Fibroblast of lung (primary cell): ENCODE measurements at regions not wholly inside any gene's neighbourhood (a gene's known extent, or its start where the extent isn't known, plus 50 kb on each side); places are given as distances from the start of the nearest gene placed in this dataset.

Experiments
- EZH2 ChIP-seq: IDR thresholded peaks from 2 replicates; pipeline ENCODE4 v1.5.1; 2012; ENCODE audit warnings: low read length, control low read depth, mild to moderate bottlenecking; ENCODE audit errors: missing control alignments
- TF ChIP-seq, protein P1 (sequence below), 2 donors: IDR thresholded peaks in 1 of 2; conservative IDR thresholded peaks in 1 of 2; 1 replicate in 1 of 2; 2 replicates in 1 of 2; pipeline ENCODE4 v1.5.1; 2011 to 2012; ENCODE audit warnings: low read length in 2 of 2, control low read depth in 1 of 2, inconsistent platforms in 1 of 2, low read depth in 1 of 2, mild to moderate bottlenecking in 1 of 2

DNA sequence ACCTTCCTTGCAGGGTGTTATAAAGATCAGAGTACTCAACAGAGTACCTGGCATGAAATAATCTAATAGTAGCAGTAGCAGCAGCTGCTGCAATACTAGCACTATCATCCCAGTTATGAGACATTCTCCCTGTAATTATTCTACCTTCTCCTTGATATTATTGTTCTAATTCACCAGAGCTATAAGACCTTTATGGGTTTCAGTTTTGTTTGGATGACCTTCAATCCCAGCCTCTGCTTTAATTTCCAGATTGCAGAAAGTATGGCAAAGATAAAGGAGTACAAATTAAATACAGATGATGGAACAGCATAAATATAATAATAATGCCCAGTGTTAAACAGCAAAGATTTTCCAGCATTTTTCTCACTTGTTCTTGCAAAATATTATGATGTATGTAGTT lies 150.5 kb upstream of the MYLIP start:
- TF ChIP-seq, protein P1, sequence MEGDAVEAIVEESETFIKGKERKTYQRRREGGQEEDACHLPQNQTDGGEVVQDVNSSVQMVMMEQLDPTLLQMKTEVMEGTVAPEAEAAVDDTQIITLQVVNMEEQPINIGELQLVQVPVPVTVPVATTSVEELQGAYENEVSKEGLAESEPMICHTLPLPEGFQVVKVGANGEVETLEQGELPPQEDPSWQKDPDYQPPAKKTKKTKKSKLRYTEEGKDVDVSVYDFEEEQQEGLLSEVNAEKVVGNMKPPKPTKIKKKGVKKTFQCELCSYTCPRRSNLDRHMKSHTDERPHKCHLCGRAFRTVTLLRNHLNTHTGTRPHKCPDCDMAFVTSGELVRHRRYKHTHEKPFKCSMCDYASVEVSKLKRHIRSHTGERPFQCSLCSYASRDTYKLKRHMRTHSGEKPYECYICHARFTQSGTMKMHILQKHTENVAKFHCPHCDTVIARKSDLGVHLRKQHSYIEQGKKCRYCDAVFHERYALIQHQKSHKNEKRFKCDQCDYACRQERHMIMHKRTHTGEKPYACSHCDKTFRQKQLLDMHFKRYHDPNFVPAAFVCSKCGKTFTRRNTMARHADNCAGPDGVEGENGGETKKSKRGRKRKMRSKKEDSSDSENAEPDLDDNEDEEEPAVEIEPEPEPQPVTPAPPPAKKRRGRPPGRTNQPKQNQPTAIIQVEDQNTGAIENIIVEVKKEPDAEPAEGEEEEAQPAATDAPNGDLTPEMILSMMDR (conservative IDR thresholded peaks at IDR 0.05 in 1 of 2, IDR thresholded peaks at IDR 0.05 in 1 of 2; ENCODE audit: low read depth in 1 of 2, low read length in 2 of 2): no peak
- TF ChIP-seq EZH2: no peak
